Thoracic aorta (tissue), 2 donors: ENCODE measurements at regions not wholly inside any gene's neighbourhood (a gene's known extent, or its start where the extent isn't known, plus 50 kb on each side); places are given as distances from the start of the nearest gene placed in this dataset.

Experiments
- ATAC-seq: fragments of 150-250 bp; one replicate; pipeline ENCODE4 v1.8.0; 2017; ENCODE audit warnings: low read depth; ENCODE audit not compliant: insufficient number of reproducible peaks, low FRiP score
- DNase-seq: peaks from one replicate; pipeline ENCODE4 v3.0.0-alpha.2; 2020; ENCODE audit warnings: low spot score
- H3K27ac ChIP-seq, 2 donors: fragments of 200-600 bp; sonication (generic); 1 replicate in 1 of 2; 2 replicates in 1 of 2; pipeline ENCODE4 v1.5.1; 2016; ENCODE audit warnings: mild to moderate bottlenecking in 2 of 2, moderate library complexity in 2 of 2
- H3K27me3 ChIP-seq: fragments of 200-600 bp; sonication (generic); replicated peaks from 2 replicates; pipeline ENCODE4 v1.6.0; 2016; ENCODE audit warnings: mild to moderate bottlenecking; ENCODE audit not compliant: insufficient read depth
- H3K36me3 ChIP-seq: fragments of 200-600 bp; sonication (generic); one replicate; pipeline ENCODE4 v1.5.1; 2016
- H3K4me1 ChIP-seq, 2 donors: fragments of 200-600 bp; sonication (generic); 1 replicate in 1 of 2; 2 replicates in 1 of 2; pipeline versions ENCODE4 v1.5.1 to v1.6.0; 2016; ENCODE audit warnings: low read depth in 2 of 2, mild to moderate bottlenecking in 1 of 2; ENCODE audit not compliant: control insufficient read depth in 1 of 2
- H3K4me3 ChIP-seq: fragments of 200-600 bp; sonication (generic); 2 replicates; pipeline ENCODE4 v1.5.1; 2016; ENCODE audit warnings: mild to moderate bottlenecking
- H3K9me3 ChIP-seq: fragments of 200-600 bp; sonication (generic); 2 replicates; pipeline ENCODE4 v1.5.1; 2016
- CTCF ChIP-seq: fragments of 200-600 bp; sonication (generic); IDR thresholded peaks from one replicate; pipeline ENCODE4 v1.5.1; 2019; ENCODE audit warnings: antibody characterized with exemption

- Histone ChIP-seq H3K9me3 (no peaks in the 10 kb centered on the region), H3K27me3 (no peaks in the 10 kb centered on the region), H3K4me1 (no peaks in the 10 kb centered on the region), H3K27ac (no peak overlapping the region), H3K36me3 (no peaks in the 10 kb centered on the region), H3K4me3 (no peak overlapping the region)
- no peak for TF ChIP-seq CTCF
- no peak for ATAC-seq
- DNase-seq, result no peak
Measured at GRCh38 chr15:96124436-96124835, 206.1 kb upstream of the NR2F2 start.

GRCh38 chr15:96125721-96126415 is 204.6 kb upstream of the NR2F2 start:
- H3K27me3 ChIP-seq, result no peaks in the 10 kb centered on the region
- no peak overlapping the region for H3K4me3 ChIP-seq
- no peaks in the 10 kb centered on the region for H3K9me3 ChIP-seq
- ATAC-seq (no peak), DNase-seq (no peak)
- TF ChIP-seq CTCF, result no peak
- H3K4me1 ChIP-seq, result no peaks in the 10 kb centered on the region
- H3K27ac ChIP-seq, result no peak overlapping the region
- no peaks in the 10 kb centered on the region for H3K36me3 ChIP-seq

- no peak for ATAC-seq
- Histone ChIP-seq H3K9me3 (no peaks in the 10 kb centered on the region), H3K4me3 (no peak overlapping the region), H3K4me1 (no peaks in the 10 kb centered on the region), H3K27me3 (no peaks in the 10 kb centered on the region), H3K36me3 (no peaks in the 10 kb centered on the region), H3K27ac (no peak overlapping the region)
- DNase-seq, result no peak
- no peak for TF ChIP-seq CTCF
Measured at GRCh38 chr15:96126859-96127258, 203.6 kb upstream of the NR2F2 start.

- DNase-seq, result no peak
- no peaks in the 10 kb centered on the region for H3K36me3 ChIP-seq
- H3K27me3 ChIP-seq, result no peaks in the 10 kb centered on the region
- no peak overlapping the region for H3K27ac ChIP-seq
- ATAC-seq, result no peak
- no peak for TF ChIP-seq CTCF
- no peaks in the 10 kb centered on the region for H3K4me1 ChIP-seq
- no peak overlapping the region for H3K4me3 ChIP-seq
- no peaks in the 10 kb centered on the region for H3K9me3 ChIP-seq
Measured at GRCh38 chr15:96130734-96131133, 199.8 kb upstream of the NR2F2 start.

- Histone ChIP-seq H3K9me3 (no peaks in the 10 kb centered on the region), H3K4me1 (no peaks in the 10 kb centered on the region), H3K27me3 (no peaks in the 10 kb centered on the region), H3K27ac (no peak overlapping the region), H3K36me3 (no peaks in the 10 kb centered on the region), H3K4me3 (no peak overlapping the region)
- DNase-seq (no peak), ATAC-seq (no peak)
- TF ChIP-seq CTCF, result no peak
Measured at GRCh38 chr15:96132126-96132525, 198.4 kb upstream of the NR2F2 start.
